ENCODE measurements at regions not wholly inside any gene's neighbourhood (a gene's known extent, or its start where the extent isn't known, plus 50 kb on each side); places are given as distances from the start of the nearest gene placed in this dataset.

DNA sequence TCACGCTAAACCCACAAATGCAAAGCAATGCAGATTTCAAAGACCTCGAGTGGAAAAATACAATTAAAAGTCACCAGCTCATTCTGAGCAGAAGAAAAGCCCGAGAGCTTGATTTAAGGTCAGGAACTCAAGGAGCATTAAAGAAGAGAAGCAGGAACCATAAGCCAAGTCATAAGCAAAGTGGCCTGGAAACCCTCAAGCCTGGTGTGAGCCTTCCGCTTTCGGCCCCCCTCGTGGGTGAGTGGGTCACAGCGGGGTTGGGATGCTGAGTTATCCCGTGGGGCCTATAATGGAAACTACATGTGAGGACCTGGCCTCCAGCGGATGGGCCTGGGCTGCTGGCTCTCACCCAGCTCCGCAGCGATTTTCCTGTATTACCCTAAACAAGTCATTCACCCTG is 504.3 kb downstream of the RAB28 start:
- Histone ChIP-seq H3K9me3 (no peaks in the 10 kb centered on the region), H3K27ac (no peak overlapping the region), H3K4me3 (no peak overlapping the region), H3K4me1 (no peaks in the 10 kb centered on the region), H3K36me3 (no peaks in the 10 kb centered on the region), H3K27me3 (no peaks in the 10 kb centered on the region)
- TF ChIP-seq CTCF (IDR thresholded peaks at IDR 0.05): no peak
- no peak for TF ChIP-seq POLR2AphosphoS5 (IDR thresholded peaks at IDR 0.05)
- TF ChIP-seq POLR2A (IDR thresholded peaks at IDR 0.05): no peak
- DNase-seq (ENCODE audit: low spot score in 2 of 2): no peak
- intact Hi-C loops (cut with DNase I; ENCODE audit: low total_unique reads): loop anchor here (2.0 kb wide), 1 partner anchor 49 kb away; no protein-coding TSS in a partner anchor

- Histone ChIP-seq H3K9me3 (no peaks in the 10 kb centered on the region), H3K4me1 (no peaks in the 10 kb centered on the region), H3K4me3 (no peak overlapping the region), H3K27me3 (no peaks in the 10 kb centered on the region), H3K36me3 (no peaks in the 10 kb centered on the region), H3K27ac (no peak overlapping the region)
- TF ChIP-seq CTCF (IDR thresholded peaks at IDR 0.05): no peak
- no peak for TF ChIP-seq POLR2AphosphoS5 (IDR thresholded peaks at IDR 0.05)
- no peak for TF ChIP-seq POLR2A (IDR thresholded peaks at IDR 0.05)
- intact Hi-C loops (cut with DNase I; ENCODE audit: low total_unique reads): no loop called here
- no peak for DNase-seq (ENCODE audit: low spot score in 2 of 2)
Measured at GRCh38 chr4:12978310-12978709, 505.8 kb downstream of the RAB28 start.

- no peaks in the 10 kb centered on the region for H3K9me3 ChIP-seq
- no peak for DNase-seq (ENCODE audit: low spot score in 2 of 2)
- H3K4me3 ChIP-seq: no peak overlapping the region
- intact Hi-C loops (cut with DNase I; ENCODE audit: low total_unique reads): no loop called here
- H3K27me3 ChIP-seq: no peaks in the 10 kb centered on the region
- H3K27ac ChIP-seq: no peak overlapping the region
- no peaks in the 10 kb centered on the region for H3K36me3 ChIP-seq
- H3K4me1 ChIP-seq: no peaks in the 10 kb centered on the region
- TF ChIP-seq CTCF (IDR thresholded peaks at IDR 0.05) (no peak), POLR2AphosphoS5 (IDR thresholded peaks at IDR 0.05) (no peak), POLR2A (IDR thresholded peaks at IDR 0.05) (no peak)
Measured at GRCh38 chr4:12975511-12975910, 508.6 kb downstream of the RAB28 start.

DNA sequence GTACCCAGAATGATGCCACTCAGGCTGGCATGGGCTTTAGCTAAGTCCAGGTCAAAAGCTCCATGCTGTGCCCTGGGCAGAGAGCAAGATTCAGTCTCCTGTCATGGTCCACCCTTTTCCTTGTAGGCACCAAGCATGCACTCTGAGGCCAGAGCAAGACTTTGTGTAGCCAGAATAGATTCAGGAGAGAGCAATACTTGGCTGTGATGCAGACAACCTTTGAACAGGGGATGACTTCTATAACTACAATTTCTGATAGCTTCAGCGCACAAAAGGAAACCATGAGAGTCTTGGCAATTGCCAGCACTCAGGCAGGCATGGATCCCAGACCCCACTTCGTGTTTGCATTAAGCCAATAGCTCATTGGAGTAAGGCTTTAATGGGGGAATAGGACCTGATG is 510.6 kb downstream of the RAB28 start:
- no peaks in the 10 kb centered on the region for H3K9me3 ChIP-seq

GRCh38 chr4:12968345-12968744 is 515.8 kb downstream of the RAB28 start:
- no peak for TF ChIP-seq POLR2A (IDR thresholded peaks at IDR 0.05)
- TF ChIP-seq POLR2AphosphoS5 (IDR thresholded peaks at IDR 0.05): no peak
- no peak for TF ChIP-seq CTCF (IDR thresholded peaks at IDR 0.05)
- H3K4me3 ChIP-seq: no peak overlapping the region
- no peaks in the 10 kb centered on the region for H3K27me3 ChIP-seq
- intact Hi-C loops (cut with DNase I; ENCODE audit: low total_unique reads): no loop called here
- H3K27ac ChIP-seq: no peak overlapping the region
- H3K36me3 ChIP-seq: no peaks in the 10 kb centered on the region
- no peaks in the 10 kb centered on the region for H3K4me1 ChIP-seq
- DNase-seq (ENCODE audit: low spot score in 2 of 2): no peak
- H3K9me3 ChIP-seq: no peaks in the 10 kb centered on the region

More for the DNA sequence above, 510.6 kb downstream of the RAB28 start:
- DNase-seq (ENCODE audit: low spot score in 2 of 2): no peak
- Histone ChIP-seq H3K36me3 (no peaks in the 10 kb centered on the region), H3K27ac (no peak overlapping the region), H3K27me3 (no peaks in the 10 kb centered on the region), H3K4me1 (no peaks in the 10 kb centered on the region), H3K4me3 (no peak overlapping the region)
- TF ChIP-seq POLR2A (IDR thresholded peaks at IDR 0.05): no peak
- intact Hi-C loops (cut with DNase I; ENCODE audit: low total_unique reads): no loop called here

- Histone ChIP-seq H3K27ac (no peak overlapping the region), H3K36me3 (no peaks in the 10 kb centered on the region), H3K9me3 (no peaks in the 10 kb centered on the region), H3K27me3 (no peaks in the 10 kb centered on the region), H3K4me1 (no peaks in the 10 kb centered on the region), H3K4me3 (no peak overlapping the region)
- DNase-seq (ENCODE audit: low spot score in 2 of 2): no peak
- intact Hi-C loops (cut with DNase I; ENCODE audit: low total_unique reads): no loop called here
- no peak for TF ChIP-seq POLR2A (IDR thresholded peaks at IDR 0.05)
- TF ChIP-seq CTCF (IDR thresholded peaks at IDR 0.05): no peak
- TF ChIP-seq POLR2AphosphoS5 (IDR thresholded peaks at IDR 0.05): no peak
Measured at GRCh38 chr4:12966726-12967125, 517.4 kb downstream of the RAB28 start.
